ENCODE measurements at regions not wholly inside any gene's neighbourhood (a gene's known extent, or its start where the extent isn't known, plus 50 kb on each side); places are given as distances from the start of the nearest gene placed in this dataset.

DNA sequence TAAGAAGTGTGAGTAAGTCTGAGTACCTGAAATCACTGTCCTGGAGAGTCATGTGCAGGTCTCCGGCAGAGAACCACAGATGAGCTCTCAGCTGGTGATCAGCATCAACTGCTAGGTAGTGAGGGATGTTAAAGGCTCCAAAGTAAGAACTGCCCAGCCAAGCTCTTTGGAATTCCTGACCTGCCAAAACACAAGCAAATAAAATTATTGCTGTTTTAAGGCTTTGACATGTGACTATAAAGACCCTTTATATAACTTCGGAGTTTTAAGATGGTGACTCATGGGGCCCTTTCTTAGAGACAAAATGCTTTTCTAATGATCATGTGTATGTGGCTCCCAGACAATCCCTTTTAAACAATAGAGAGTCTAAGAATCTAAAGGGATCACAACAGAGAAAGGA lies 855.7 kb downstream of the TRIB2 start:
- intact Hi-C loops (cut with DNase I) = no loop called here
- Histone ChIP-seq H3K27me3 (no peaks in the 10 kb centered on the region), H3K27ac (no peak overlapping the region), H3K4me1 (no peaks in the 10 kb centered on the region), H3K4me3 (no peak overlapping the region), H3K9me3 (no peaks in the 10 kb centered on the region), H3K36me3 (no peaks in the 10 kb centered on the region)
- TF ChIP-seq, protein P1, sequence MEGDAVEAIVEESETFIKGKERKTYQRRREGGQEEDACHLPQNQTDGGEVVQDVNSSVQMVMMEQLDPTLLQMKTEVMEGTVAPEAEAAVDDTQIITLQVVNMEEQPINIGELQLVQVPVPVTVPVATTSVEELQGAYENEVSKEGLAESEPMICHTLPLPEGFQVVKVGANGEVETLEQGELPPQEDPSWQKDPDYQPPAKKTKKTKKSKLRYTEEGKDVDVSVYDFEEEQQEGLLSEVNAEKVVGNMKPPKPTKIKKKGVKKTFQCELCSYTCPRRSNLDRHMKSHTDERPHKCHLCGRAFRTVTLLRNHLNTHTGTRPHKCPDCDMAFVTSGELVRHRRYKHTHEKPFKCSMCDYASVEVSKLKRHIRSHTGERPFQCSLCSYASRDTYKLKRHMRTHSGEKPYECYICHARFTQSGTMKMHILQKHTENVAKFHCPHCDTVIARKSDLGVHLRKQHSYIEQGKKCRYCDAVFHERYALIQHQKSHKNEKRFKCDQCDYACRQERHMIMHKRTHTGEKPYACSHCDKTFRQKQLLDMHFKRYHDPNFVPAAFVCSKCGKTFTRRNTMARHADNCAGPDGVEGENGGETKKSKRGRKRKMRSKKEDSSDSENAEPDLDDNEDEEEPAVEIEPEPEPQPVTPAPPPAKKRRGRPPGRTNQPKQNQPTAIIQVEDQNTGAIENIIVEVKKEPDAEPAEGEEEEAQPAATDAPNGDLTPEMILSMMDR (IDR thresholded peaks at IDR 0.05) = no peak
- DNase-seq (ENCODE audit: low spot score in 2 of 2) = no peak

DNA sequence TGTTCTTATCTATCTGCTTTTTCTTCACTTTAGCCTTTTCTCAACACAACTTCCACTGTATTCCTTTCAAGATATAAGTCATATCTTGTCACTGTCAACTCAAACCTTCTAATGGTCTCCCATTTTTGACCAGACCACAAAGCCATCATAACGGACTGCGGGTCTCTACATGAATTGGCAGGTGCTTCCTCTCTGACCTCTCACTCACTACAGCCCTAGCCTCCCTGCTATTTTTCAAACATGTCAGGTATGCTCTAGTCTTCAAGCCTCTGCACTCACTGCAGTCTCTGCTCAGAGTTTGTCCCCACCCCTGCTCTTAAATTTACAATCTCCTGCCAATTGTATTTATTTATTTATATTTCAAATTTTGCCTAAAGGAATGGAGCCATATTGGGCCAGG lies 858.1 kb downstream of the TRIB2 start:
- no peak for DNase-seq (ENCODE audit: low spot score in 2 of 2)
- no peaks in the 10 kb centered on the region for H3K4me1 ChIP-seq
- no peaks in the 10 kb centered on the region for H3K36me3 ChIP-seq
- no peak overlapping the region for H3K27ac ChIP-seq
- TF ChIP-seq, protein P1 (IDR thresholded peaks at IDR 0.05) = no peak
- intact Hi-C loops (cut with DNase I) = no loop called here
- H3K27me3 ChIP-seq = no peaks in the 10 kb centered on the region
- H3K4me3 ChIP-seq = no peak overlapping the region
- H3K9me3 ChIP-seq = no peaks in the 10 kb centered on the region

DNA sequence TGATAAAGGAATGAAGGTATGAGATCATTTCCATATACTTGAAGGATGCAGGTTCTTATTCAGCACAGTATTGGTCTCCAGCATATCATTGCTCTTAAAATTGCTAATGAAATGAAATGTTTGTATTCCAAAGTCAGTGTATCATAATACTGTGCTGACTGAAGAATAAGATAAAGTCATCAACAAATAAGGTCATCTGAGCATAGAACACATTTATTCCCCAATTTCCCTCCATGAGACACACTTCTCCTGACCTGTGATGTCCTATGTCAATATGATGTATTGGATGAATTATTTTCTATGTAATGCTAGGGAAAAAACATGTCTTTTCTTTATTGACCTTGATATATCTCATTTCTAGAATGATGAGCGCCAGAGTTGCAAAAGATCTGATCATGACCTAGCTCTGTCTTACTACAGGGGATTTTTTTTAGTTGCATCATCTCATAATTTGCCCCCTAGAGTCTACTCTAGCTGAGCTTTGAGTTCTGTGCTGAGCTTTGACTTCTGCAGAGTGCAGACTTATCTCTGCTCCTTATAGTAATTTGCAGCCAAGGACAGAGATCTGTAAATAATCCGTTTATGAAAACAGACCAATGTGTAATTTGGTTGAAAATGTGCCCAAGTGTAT lies 859.8 kb downstream of the TRIB2 start:
- Histone ChIP-seq H3K27me3 (no peaks in the 10 kb centered on the region), H3K27ac (no peak overlapping the region), H3K4me1 (no peaks in the 10 kb centered on the region), H3K9me3 (no peaks in the 10 kb centered on the region), H3K36me3 (no peaks in the 10 kb centered on the region), H3K4me3 (no peak overlapping the region)
- DNase-seq (ENCODE audit: low spot score in 2 of 2) = no peak
- TF ChIP-seq, protein P1 (IDR thresholded peaks at IDR 0.05) = no peak
- intact Hi-C loops (cut with DNase I) = no loop called here

DNA sequence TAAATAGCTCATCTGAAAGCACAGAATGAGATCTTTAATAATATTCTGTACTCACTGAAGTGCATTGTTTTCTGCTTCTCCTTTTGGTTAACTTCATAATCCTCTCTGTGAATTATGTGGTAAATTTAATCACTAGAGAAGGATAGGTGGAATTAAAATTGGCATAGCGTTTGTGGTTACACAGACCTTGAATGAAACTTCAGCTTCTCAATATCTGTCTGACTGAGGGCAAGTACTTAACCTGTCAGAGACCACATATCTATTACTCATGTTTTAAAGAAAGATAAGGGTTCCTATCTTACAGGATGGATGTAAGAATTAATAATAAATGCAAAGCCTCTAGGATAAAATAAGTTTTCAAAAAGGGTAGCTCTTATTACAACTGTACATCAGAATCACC lies 861.8 kb downstream of the TRIB2 start:
- Histone ChIP-seq H3K27me3 (no peaks in the 10 kb centered on the region), H3K4me3 (no peak overlapping the region), H3K4me1 (no peaks in the 10 kb centered on the region), H3K36me3 (no peaks in the 10 kb centered on the region), H3K9me3 (no peaks in the 10 kb centered on the region), H3K27ac (no peak overlapping the region)
- TF ChIP-seq, protein P1 (IDR thresholded peaks at IDR 0.05) = no peak
- intact Hi-C loops (cut with DNase I) = no loop called here
- DNase-seq (ENCODE audit: low spot score in 2 of 2) = no peak

DNA sequence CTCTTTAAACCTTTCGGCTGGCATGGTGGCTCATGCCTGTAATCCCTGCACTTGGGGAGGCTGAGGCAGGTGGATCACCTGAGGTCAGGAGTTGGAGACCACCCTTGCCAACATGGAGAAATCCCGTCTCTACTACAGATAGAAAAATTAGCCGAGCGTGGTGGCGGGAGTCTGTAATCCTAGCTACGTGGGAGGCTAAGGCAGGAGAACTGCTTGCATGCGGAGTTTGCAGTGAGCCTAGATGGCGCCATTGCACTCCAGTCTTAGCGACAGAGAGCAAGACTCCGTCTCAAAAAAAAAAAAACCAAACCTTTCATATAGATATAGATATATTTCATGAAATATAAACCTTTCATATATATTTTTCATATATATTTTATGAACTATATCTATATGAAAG lies 864.7 kb downstream of the TRIB2 start:
- DNase-seq (ENCODE audit: low spot score in 2 of 2) = no peak
- Histone ChIP-seq H3K4me1 (no peaks in the 10 kb centered on the region), H3K36me3 (no peaks in the 10 kb centered on the region), H3K27ac (no peak overlapping the region), H3K4me3 (no peak overlapping the region), H3K27me3 (no peaks in the 10 kb centered on the region), H3K9me3 (no peaks in the 10 kb centered on the region)
- intact Hi-C loops (cut with DNase I) = no loop called here
- TF ChIP-seq, protein P1 (IDR thresholded peaks at IDR 0.05) = no peak

DNA sequence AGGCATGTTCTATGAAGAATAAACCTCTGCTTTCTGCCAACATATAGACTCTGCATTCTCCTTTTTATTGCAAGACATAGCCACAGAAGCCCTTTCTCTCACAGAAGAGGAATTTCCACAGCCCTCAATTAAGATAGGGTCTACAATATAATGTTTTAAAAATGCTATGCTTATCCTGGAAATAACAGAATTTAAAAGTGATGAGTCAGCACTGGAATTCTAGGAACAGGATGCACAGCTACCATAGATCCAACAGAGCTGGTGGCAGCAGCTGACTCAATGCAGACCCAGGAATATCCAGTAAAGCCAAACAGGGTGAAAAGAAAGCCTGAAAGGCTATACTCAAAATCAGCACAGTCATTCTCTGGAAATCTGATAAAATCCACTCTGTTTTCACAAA lies 866.9 kb downstream of the TRIB2 start:
- Histone ChIP-seq H3K9me3 (no peaks in the 10 kb centered on the region), H3K27me3 (no peaks in the 10 kb centered on the region)
- TF ChIP-seq, protein P1 (IDR thresholded peaks at IDR 0.05) = no peak

More for the DNA sequence above, 866.9 kb downstream of the TRIB2 start:
- intact Hi-C loops (cut with DNase I) = no loop called here
- H3K4me3 ChIP-seq = no peak overlapping the region
- no peaks in the 10 kb centered on the region for H3K4me1 ChIP-seq
- DNase-seq (ENCODE audit: low spot score in 2 of 2) = no peak
- no peak overlapping the region for H3K27ac ChIP-seq
- no peaks in the 10 kb centered on the region for H3K36me3 ChIP-seq
